Left lung (tissue), 4 donors: ENCODE measurements at regions not wholly inside any gene's neighbourhood (a gene's known extent, or its start where the extent isn't known, plus 50 kb on each side); places are given as distances from the start of the nearest gene placed in this dataset.
A peak's percentile ranks its signal among the peaks of the same experiment; 100 is the strongest.

Experiments used
- ATAC-seq: fragments of 200-7000 bp; cut with Tn5 transposase; one replicate; pipeline ENCODE4 v1.9.1; 2020; ENCODE audit warnings: moderate library complexity
- DNase-seq, 4 donors: peaks; one replicate each; pipeline ENCODE4 v3.0.0-alpha.2; 2013 to 2020
- H3K27ac ChIP-seq, 2 donors: fragments of 200-600 bp; sonication (generic) in 1 of 2; one replicate each; pipeline versions ENCODE4 v1.5.0 to v1.8.0; 2020 to 2021
- H3K27me3 ChIP-seq, 2 donors: fragments of 200-600 bp; sonication (generic) in 1 of 2; one replicate each; pipeline versions ENCODE4 v1.5.0 to v1.8.0; 2020 to 2021
- H3K36me3 ChIP-seq, 2 donors: fragments of 200-600 bp; sonication (generic) in 1 of 2; one replicate each; pipeline versions ENCODE4 v1.5.0 to v1.8.0; 2020 to 2021
- H3K4me1 ChIP-seq, 2 donors: fragments of 200-600 bp; one replicate each; pipeline ENCODE4 v1.8.0; 2021
- H3K4me3 ChIP-seq, 2 donors: fragments of 200-600 bp; sonication (generic) in 1 of 2; one replicate each; pipeline versions ENCODE4 v1.5.0 to v1.8.0; 2020 to 2021; ENCODE audit warnings: mild to moderate bottlenecking in 1 of 2
- H3K9me3 ChIP-seq, 2 donors: fragments of 200-600 bp; sonication (generic) in 1 of 2; one replicate each; pipeline versions ENCODE4 v1.5.0 to v1.8.0; 2020 to 2021
- intact Hi-C, 2 donors: fragments of 100-400 bp; cut with DNase I; formaldehyde crosslinking; loops; one replicate each; pipeline versions ENCODE4 v1.11.2 to v1.14.2; 2022
- TF ChIP-seq, protein P1 (sequence below), 2 donors: fragments of 200-600 bp; sonication (generic) in 1 of 2; IDR thresholded peaks; one replicate each; pipeline versions ENCODE4 v1.5.0 to v1.8.0; 2021; ENCODE audit warnings: antibody characterized with exemption in 2 of 2
- donor health status: DM: no; HTN: yes; CAD: no.
- donor health status: DM: no; HTN: no; CAD: no.

DNA sequence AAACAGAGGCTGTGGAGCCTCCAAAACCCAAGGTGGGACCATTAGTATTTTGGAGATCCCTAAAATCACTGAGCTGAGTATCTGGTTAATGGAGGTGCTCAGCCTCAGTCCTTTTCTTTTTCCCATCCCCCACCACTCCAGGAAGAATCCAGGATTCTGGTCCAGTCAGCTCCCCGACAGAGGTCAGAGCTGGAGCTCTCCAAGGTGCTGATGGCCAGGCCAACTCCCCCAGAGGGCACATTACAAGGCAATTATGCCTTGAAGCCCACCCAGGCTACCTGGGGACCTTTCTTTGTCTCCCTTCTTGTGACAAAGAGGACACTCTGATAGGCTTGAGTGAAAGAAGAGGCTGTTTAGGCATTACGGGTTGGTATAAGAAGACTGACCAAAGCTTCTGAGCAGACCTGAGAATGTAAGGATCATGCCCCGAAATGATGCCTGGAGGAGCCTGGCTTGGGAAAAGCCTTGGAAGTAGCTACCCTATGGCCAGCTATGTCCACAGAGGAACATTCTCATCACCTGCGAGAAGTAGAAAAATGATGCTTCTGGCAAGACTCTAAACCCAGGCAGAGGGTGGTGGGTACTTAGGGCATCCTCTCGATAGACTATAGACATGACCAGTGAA is 102.5 kb upstream of the LDAH start:
- Histone ChIP-seq H3K27me3 (peaks cover 0 to 8% of the 10 kb centered on the region in 2 donors), H3K9me3 (peaks cover 0 to 10% of the 10 kb centered on the region in 2 donors), H3K27ac (no peak overlapping the region), H3K4me3 (no peak overlapping the region), H3K36me3 (no peaks in the 10 kb centered on the region), H3K4me1 (no peaks in the 10 kb centered on the region)
- TF ChIP-seq, protein P1, sequence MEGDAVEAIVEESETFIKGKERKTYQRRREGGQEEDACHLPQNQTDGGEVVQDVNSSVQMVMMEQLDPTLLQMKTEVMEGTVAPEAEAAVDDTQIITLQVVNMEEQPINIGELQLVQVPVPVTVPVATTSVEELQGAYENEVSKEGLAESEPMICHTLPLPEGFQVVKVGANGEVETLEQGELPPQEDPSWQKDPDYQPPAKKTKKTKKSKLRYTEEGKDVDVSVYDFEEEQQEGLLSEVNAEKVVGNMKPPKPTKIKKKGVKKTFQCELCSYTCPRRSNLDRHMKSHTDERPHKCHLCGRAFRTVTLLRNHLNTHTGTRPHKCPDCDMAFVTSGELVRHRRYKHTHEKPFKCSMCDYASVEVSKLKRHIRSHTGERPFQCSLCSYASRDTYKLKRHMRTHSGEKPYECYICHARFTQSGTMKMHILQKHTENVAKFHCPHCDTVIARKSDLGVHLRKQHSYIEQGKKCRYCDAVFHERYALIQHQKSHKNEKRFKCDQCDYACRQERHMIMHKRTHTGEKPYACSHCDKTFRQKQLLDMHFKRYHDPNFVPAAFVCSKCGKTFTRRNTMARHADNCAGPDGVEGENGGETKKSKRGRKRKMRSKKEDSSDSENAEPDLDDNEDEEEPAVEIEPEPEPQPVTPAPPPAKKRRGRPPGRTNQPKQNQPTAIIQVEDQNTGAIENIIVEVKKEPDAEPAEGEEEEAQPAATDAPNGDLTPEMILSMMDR (IDR thresholded peaks at IDR 0.05) = no peak
- intact Hi-C loops = no loop called here
- DNase-seq (peak in 1 of 4 donors; percentile 32), ATAC-seq (no peak)

DNA sequence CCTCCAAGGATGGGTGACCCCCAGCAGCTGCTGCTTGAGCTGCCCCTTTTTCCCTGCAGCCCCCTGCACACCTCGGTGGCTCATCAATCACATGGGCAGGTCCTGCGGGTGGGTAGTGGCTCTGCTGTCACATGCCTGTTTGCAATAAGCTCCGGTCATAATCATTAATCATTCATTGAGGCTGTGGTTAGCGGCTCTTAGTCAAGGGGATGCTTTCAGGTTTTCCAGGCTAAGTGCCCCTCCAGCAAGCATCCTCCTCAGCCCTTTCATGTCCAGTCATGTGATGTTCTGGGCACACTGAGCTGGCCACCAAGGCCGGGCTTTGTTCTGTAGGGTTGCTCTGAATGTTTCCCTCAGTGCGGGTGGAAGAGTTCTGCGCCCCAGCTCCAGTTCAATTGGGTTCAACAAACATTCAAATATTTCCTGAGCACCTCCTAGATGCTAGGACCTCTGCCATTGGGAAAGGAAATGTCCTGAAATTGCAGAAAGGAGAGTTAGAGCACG is 96.4 kb upstream of the LDAH start:
- Histone ChIP-seq H3K4me3 (no peak overlapping the region), H3K36me3 (no peaks in the 10 kb centered on the region), H3K27me3 (peaks cover 0 to 22% of the 10 kb centered on the region in 2 donors), H3K9me3 (no peaks in the 10 kb centered on the region), H3K27ac (no peak overlapping the region), H3K4me1 (no peaks in the 10 kb centered on the region)
- no peak for DNase-seq
- intact Hi-C loops = no loop called here
- TF ChIP-seq, protein P1 (IDR thresholded peaks at IDR 0.05) = no peak
- no peak for ATAC-seq

DNA sequence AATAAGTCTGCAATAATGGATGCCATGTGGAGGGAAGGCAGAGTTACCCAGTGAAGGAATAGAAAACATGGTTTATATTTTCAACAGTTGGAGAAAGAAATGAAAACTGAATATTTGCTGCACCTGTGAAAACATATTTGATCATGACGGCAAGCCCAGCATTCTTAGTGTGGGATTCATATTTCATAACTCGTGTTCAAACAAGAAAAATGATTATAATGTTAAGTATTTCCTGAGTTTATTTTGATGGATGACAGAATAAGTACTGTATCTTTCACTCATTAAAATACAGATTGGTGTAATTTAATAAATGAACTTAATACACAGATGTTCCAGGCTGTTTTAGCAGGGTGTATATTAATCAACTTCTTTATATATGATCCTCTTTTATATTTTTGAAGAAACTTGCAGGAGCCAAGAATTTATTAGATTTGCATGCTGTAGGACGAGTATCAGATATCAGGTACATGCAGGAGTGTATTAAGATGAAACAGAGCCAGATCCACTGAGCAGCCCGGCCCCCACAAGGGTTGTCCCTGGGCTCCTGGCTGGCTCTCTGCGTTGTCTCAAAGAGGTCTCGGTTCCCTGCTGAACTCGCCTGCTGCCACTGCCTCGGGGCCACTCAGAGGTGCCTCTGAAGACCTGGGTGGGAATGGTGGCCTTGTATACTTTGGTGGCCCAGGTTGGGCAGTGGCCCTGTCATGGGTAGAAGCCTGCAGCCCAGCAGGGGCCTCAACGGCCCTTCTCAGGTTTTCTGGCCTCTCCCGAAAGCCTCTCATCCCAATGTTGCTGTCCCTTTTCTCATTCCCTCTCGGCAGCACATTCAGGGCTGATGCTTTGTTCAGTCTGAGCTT is 95.0 kb upstream of the LDAH start:
- no peak overlapping the region for H3K4me3 ChIP-seq
- H3K36me3 ChIP-seq = no peaks in the 10 kb centered on the region
- peaks cover 0 to 22% of the 10 kb centered on the region in 2 donors for H3K27me3 ChIP-seq
- TF ChIP-seq, protein P1 (IDR thresholded peaks at IDR 0.05) = no peak
- no peaks in the 10 kb centered on the region for H3K9me3 ChIP-seq
- intact Hi-C loops = no loop called here
- no peak for ATAC-seq
- H3K27ac ChIP-seq = no peak overlapping the region
- H3K4me1 ChIP-seq = no peaks in the 10 kb centered on the region
- no peak for DNase-seq

DNA sequence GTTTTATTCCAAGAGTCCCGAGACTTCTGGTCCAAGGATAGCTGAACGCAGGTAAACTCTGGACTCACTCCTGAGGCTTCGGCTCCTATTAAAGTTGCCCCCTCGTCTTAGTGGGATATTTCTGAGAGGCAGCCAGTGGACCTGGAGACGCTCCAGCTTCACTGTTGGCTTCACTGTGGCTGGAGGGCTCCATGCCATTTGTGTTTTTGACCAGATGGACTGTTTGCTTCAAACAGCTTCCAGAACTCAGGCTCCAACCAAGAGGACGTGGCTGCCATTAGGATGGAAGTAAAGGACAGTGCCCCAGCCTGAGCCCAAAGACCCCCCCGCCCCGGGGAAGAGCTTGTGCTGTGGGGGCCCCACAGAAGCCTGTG is 94.4 kb upstream of the LDAH start:
- TF ChIP-seq, protein P1 (IDR thresholded peaks at IDR 0.05) = no peak
- Histone ChIP-seq H3K4me1 (no peaks in the 10 kb centered on the region), H3K27me3 (peaks cover 0 to 22% of the 10 kb centered on the region in 2 donors), H3K27ac (no peak overlapping the region), H3K4me3 (no peak overlapping the region), H3K9me3 (no peaks in the 10 kb centered on the region), H3K36me3 (no peaks in the 10 kb centered on the region)
- DNase-seq (peak in 1 of 4 donors; percentile 2), ATAC-seq (no peak)
- intact Hi-C loops = no loop called here

DNA sequence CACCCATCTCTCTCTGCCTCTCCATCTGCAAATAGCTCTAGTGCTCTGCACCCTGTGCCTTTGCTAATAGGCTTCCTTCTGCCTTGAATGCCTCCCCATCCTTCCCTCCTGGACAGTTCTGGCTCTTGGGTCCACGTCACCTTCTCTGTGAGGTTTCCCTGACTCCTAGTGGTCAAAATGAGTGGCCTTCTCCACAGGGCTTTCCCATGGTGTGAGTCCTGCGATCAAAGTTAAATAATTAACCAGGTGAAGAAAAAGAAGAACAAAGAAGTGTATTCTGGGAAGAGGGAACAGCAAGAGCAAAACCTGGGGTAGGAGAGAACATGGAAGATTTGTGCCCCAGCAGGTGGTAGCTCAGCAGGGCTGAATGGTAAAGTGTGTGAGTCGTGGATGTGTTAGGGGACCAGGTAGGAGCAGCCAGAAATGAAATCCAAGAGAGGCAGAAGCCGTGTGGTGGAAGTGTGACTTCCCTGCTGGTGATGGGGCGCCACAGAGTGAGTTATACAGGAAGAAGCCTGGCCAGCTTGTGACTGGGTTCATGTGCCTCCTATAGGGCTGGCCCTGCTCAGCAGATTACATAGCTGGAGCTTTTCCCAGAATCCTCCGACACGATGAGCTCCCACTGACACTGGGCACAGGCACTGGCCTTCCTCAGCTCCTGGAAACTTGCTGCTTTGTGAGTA is 93.8 kb upstream of the LDAH start:
- intact Hi-C loops = no loop called here
- DNase-seq (peak in 1 of 4 donors; percentile 15), ATAC-seq (no peak)

More for the DNA sequence above, 93.8 kb upstream of the LDAH start:
- Histone ChIP-seq H3K27me3 (peaks cover 0 to 22% of the 10 kb centered on the region in 2 donors), H3K9me3 (no peaks in the 10 kb centered on the region), H3K4me3 (no peak overlapping the region), H3K36me3 (no peaks in the 10 kb centered on the region), H3K27ac (no peak overlapping the region), H3K4me1 (no peaks in the 10 kb centered on the region)
- TF ChIP-seq, protein P1 (IDR thresholded peaks at IDR 0.05) = no peak
